Activated CD8-positive, alpha-beta memory T cell treated with anti-CD3 and anti-CD28 coated beads, Interleukin-2, amount 10 ng/mL, durations not matched to agents 7 days and 5 days (primary cell): ENCODE measurements at regions not wholly inside any gene's neighbourhood (a gene's known extent, or its start where the extent isn't known, plus 50 kb on each side); places are given as distances from the start of the nearest gene placed in this dataset.

Source experiments
- ATAC-seq: fragments of 150-1000 bp; cut with Tn5 transposase; one replicate; pipeline ENCODE4 v1.10.0; 2021; ENCODE audit warnings: moderate library complexity
- CTCF ChIA-PET: fragments of 350-600 bp; sonication (Branson Sonifier 250); formaldehyde crosslinking; loops from one replicate; lab custom pipeline; 2021; ENCODE audit warnings: antibody characterized with exemption; lab: Charles Lee
- DNase-seq: peaks from one replicate; pipeline ENCODE4 v3.0.0-alpha.2; 2020
- H3K27ac Mint-ChIP-seq: one replicate; pipeline ENCODE4 v1.8.0; 2021; ENCODE audit warnings: mild to moderate bottlenecking, mixed read lengths
- H3K27me3 Mint-ChIP-seq: one replicate; pipeline ENCODE4 v1.8.0; 2021; ENCODE audit warnings: mixed read lengths
- H3K36me3 Mint-ChIP-seq: one replicate; pipeline ENCODE4 v1.8.0; 2021; ENCODE audit warnings: mild to moderate bottlenecking, mixed read lengths
- H3K4me1 Mint-ChIP-seq: one replicate; pipeline ENCODE4 v1.8.0; 2021; ENCODE audit warnings: mixed read lengths
- H3K4me3 Mint-ChIP-seq: one replicate; pipeline ENCODE4 v1.8.0; 2021; ENCODE audit warnings: mild to moderate bottlenecking, moderate library complexity, mixed read lengths
- H3K9me3 Mint-ChIP-seq: one replicate; pipeline ENCODE4 v1.8.0; 2022; ENCODE audit warnings: low read depth, mixed read lengths

- H3K27ac Mint-ChIP-seq = no peak overlapping the region
Measured at GRCh38 chr18:78146136-78147085, 833.2 kb upstream of the SALL3 start.

DNA sequence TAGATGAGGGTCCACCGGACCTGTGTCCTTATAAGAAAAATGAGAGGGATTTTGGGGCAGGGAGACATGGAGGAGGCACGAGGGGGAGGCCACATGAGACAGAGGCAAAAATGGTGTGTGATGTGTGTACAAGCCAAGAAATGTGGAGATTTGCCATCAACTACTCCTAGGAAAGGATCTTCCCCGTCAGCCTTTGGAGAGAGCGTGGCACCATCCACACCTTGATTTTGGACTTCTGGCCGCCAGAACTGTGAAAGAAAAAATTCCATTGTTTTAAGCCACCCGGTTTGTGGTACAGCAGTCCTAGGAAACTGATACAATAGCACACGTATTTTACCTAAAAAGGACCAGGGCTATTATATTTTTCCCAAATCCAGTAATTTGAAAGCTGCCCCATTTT lies 829.0 kb upstream of the SALL3 start:
- H3K36me3 Mint-ChIP-seq = no peaks in the 10 kb centered on the region
- no peak for DNase-seq
- ATAC-seq = no peak
- H3K9me3 Mint-ChIP-seq = peaks cover 2% of the 10 kb centered on the region
- no peak overlapping the region for H3K27ac Mint-ChIP-seq
- H3K4me1 Mint-ChIP-seq = no peaks in the 10 kb centered on the region
- CTCF ChIA-PET = no interaction called here
- no peaks in the 10 kb centered on the region for H3K27me3 Mint-ChIP-seq
- no peak overlapping the region for H3K4me3 Mint-ChIP-seq

More at GRCh38 chr18:78146136-78147085, 833.2 kb upstream of the SALL3 start:
- Mint-ChIP-seq H3K4me3 (no peak overlapping the region), H3K36me3 (no peaks in the 10 kb centered on the region), H3K9me3 (peaks cover 2% of the 10 kb centered on the region), H3K27me3 (no peaks in the 10 kb centered on the region), H3K4me1 (no peaks in the 10 kb centered on the region)
- ATAC-seq = no peak
- no peak for DNase-seq
- CTCF ChIA-PET = no interaction called here

- CTCF ChIA-PET = no interaction called here
- no peaks in the 10 kb centered on the region for H3K36me3 Mint-ChIP-seq
- no peaks in the 10 kb centered on the region for H3K27me3 Mint-ChIP-seq
- no peak for ATAC-seq
- no peak for DNase-seq
- H3K27ac Mint-ChIP-seq = no peak overlapping the region
- no peaks in the 10 kb centered on the region for H3K4me1 Mint-ChIP-seq
- peaks cover 2% of the 10 kb centered on the region for H3K9me3 Mint-ChIP-seq
- H3K4me3 Mint-ChIP-seq = no peak overlapping the region
Measured at GRCh38 chr18:78151234-78151633, 828.4 kb upstream of the SALL3 start.

GRCh38 chr18:78151948-78152725 lies 827.5 kb upstream of the SALL3 start:
- no peaks in the 10 kb centered on the region for H3K36me3 Mint-ChIP-seq
- no peak for DNase-seq
- CTCF ChIA-PET = no interaction called here
- no peak for ATAC-seq
- no peak overlapping the region for H3K4me3 Mint-ChIP-seq
- H3K27ac Mint-ChIP-seq = no peak overlapping the region
- no peaks in the 10 kb centered on the region for H3K27me3 Mint-ChIP-seq
- H3K9me3 Mint-ChIP-seq = no peaks in the 10 kb centered on the region
- H3K4me1 Mint-ChIP-seq = no peaks in the 10 kb centered on the region

DNA sequence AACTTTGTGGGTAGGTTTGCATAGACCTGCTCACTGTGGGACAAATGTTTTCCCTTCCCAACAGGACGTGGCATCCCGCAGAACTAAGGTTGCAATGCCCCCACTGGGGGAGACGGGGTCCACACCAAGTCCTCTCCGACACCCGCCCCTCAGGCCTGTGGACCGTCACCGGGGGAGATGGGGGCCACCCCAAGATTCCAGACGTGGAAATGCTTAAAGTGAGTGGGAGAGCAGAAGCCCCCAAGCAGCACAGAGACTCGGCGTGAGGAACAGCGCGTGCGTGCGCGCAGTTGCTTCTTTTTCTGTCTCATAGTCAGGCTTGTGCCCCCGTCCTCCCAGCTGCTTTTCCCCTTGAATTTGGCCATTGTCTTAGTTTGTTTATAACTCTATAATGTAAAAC lies 826.3 kb upstream of the SALL3 start:
- Mint-ChIP-seq H3K36me3 (no peaks in the 10 kb centered on the region), H3K4me3 (no peak overlapping the region), H3K9me3 (no peaks in the 10 kb centered on the region), H3K4me1 (no peaks in the 10 kb centered on the region), H3K27me3 (no peaks in the 10 kb centered on the region), H3K27ac (no peak overlapping the region)
- CTCF ChIA-PET = no interaction called here
- DNase-seq = no peak
- ATAC-seq = no peak

- H3K4me3 Mint-ChIP-seq = no peak overlapping the region
- no peak for ATAC-seq
- DNase-seq = no peak
- H3K4me1 Mint-ChIP-seq = no peaks in the 10 kb centered on the region
- H3K36me3 Mint-ChIP-seq = no peaks in the 10 kb centered on the region
- H3K27ac Mint-ChIP-seq = no peak overlapping the region
- H3K9me3 Mint-ChIP-seq = no peaks in the 10 kb centered on the region
- H3K27me3 Mint-ChIP-seq = no peaks in the 10 kb centered on the region
- CTCF ChIA-PET = no interaction called here
Measured at GRCh38 chr18:78154444-78154843, 825.2 kb upstream of the SALL3 start.

DNA sequence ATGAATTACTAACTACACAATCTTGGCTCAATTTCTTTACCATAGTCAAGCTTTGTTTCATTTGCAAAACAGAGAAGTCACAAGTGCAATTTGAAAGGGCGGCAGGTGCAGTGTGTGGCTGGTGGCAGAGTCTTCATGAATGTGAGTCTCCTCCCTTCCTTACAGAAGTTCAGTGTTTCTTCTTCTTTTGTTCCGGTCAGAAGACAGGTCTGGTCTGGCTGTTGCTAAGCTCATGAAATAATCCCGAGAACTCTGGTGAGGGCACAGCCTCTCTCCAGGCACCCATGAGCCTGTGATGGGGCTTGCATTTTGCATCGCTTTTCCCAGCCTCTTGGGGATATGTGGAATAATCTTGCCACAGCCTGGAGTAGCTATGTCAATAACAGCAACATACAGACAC lies 824.8 kb upstream of the SALL3 start:
- no peaks in the 10 kb centered on the region for H3K4me1 Mint-ChIP-seq
- H3K9me3 Mint-ChIP-seq = no peaks in the 10 kb centered on the region
- no peak overlapping the region for H3K27ac Mint-ChIP-seq
- H3K4me3 Mint-ChIP-seq = no peak overlapping the region
- CTCF ChIA-PET = no interaction called here
- H3K36me3 Mint-ChIP-seq = no peaks in the 10 kb centered on the region
- no peak for DNase-seq
- no peaks in the 10 kb centered on the region for H3K27me3 Mint-ChIP-seq
- ATAC-seq = no peak

- CTCF ChIA-PET = no interaction called here
- Mint-ChIP-seq H3K27ac (no peak overlapping the region), H3K4me1 (no peaks in the 10 kb centered on the region), H3K27me3 (no peaks in the 10 kb centered on the region), H3K4me3 (no peak overlapping the region), H3K9me3 (no peaks in the 10 kb centered on the region), H3K36me3 (no peaks in the 10 kb centered on the region)
- ATAC-seq (no peak), DNase-seq (no peak)
Measured at GRCh38 chr18:78156466-78156865, 823.2 kb upstream of the SALL3 start.

DNA sequence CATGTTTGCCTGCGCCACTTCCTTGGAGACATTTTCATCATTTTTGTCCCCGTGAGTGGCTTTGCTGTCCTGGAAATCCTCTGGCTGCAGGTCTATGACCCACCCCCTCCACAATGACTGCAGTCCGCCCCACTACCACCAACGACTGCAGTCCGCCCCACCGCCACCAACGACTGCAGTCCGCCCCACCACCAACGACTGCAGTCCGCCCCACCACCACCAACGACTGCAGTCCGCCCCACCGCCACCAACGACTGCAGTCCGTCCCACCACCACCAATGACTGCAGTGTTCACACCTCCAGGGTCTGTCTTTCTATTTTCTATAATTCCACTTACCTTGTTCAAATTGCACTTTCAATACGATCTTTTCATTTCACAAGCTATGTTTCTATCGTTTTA lies 820.7 kb upstream of the SALL3 start:
- H3K27ac Mint-ChIP-seq = no peak overlapping the region

GRCh38 chr18:78159397-78159796 lies 820.2 kb upstream of the SALL3 start:
- Mint-ChIP-seq H3K27ac (no peak overlapping the region), H3K4me1 (no peaks in the 10 kb centered on the region), H3K36me3 (no peaks in the 10 kb centered on the region), H3K9me3 (no peaks in the 10 kb centered on the region), H3K4me3 (no peak overlapping the region), H3K27me3 (no peaks in the 10 kb centered on the region)
- CTCF ChIA-PET = no interaction called here
- no peak for DNase-seq
- ATAC-seq = no peak

More for the DNA sequence above, 820.7 kb upstream of the SALL3 start:
- no peaks in the 10 kb centered on the region for H3K36me3 Mint-ChIP-seq
- H3K4me1 Mint-ChIP-seq = no peaks in the 10 kb centered on the region
- H3K4me3 Mint-ChIP-seq = no peak overlapping the region
- ATAC-seq (no peak), DNase-seq (no peak)
- no peaks in the 10 kb centered on the region for H3K27me3 Mint-ChIP-seq
- H3K9me3 Mint-ChIP-seq = no peaks in the 10 kb centered on the region
- CTCF ChIA-PET = no interaction called here

DNA sequence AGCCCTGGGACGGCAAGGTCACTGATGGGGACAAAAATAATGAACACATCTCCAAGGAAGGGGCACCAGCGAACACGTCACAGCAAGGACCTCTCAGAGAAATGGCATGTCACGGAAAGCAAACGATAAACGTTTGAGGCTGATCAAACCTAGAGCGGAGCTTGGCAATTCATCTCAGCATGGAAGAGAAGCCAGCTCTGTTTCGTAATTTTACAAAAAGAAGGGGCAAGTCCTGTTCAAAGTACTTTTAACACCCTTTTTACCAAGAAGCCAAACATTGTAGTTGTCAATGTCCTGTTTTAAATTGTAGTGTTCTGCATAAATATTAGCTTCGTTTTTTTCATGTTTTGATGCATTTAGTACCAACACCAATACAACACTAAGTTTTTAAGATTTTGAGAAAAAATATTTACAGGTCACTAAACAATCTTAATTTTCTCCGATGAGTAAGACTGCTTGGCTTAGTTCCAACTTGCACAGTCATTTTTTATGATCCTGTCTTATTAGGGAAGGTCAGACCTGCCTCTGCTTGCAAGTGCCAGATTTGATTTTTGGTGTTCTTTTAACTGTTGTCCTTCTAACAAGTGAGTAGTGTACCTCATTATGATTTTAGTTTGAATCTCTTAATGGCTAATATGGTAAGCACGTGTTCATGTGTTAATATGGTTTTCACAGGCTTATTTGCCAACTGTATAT lies 818.5 kb upstream of the SALL3 start:
- Mint-ChIP-seq H3K4me3 (no peak overlapping the region), H3K4me1 (no peaks in the 10 kb centered on the region), H3K36me3 (no peaks in the 10 kb centered on the region), H3K27me3 (no peaks in the 10 kb centered on the region), H3K27ac (no peak overlapping the region), H3K9me3 (no peaks in the 10 kb centered on the region)
- ATAC-seq (no peak), DNase-seq (no peak)
- CTCF ChIA-PET = no interaction called here

GRCh38 chr18:78165525-78165924 lies 814.1 kb upstream of the SALL3 start:
- H3K4me3 Mint-ChIP-seq = no peak overlapping the region
- ATAC-seq (no peak), DNase-seq (no peak)
- no peaks in the 10 kb centered on the region for H3K9me3 Mint-ChIP-seq
- H3K4me1 Mint-ChIP-seq = no peaks in the 10 kb centered on the region
- CTCF ChIA-PET = no interaction called here
- no peaks in the 10 kb centered on the region for H3K36me3 Mint-ChIP-seq
- H3K27ac Mint-ChIP-seq = no peak overlapping the region
- no peaks in the 10 kb centered on the region for H3K27me3 Mint-ChIP-seq

DNA sequence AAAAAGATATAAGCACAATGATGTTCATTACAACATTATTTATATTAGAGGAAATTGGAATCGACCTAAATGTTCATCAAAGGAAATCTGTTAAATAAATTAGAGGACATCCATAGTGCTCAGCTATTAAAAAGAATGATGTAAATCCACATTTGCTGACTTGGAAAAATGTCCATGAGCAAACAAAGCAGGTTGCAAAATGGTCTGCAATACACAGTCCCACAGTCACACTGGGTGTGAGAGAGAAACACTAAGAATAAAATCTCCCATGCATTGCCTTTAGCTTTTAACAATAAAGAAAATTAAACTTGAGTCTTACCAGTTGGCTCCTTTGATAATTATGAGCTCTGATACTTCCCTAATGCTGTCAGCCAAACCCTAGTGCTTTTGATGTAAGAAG lies 811.1 kb upstream of the SALL3 start:
- Mint-ChIP-seq H3K36me3 (no peaks in the 10 kb centered on the region), H3K4me3 (no peak overlapping the region), H3K4me1 (no peaks in the 10 kb centered on the region), H3K9me3 (no peaks in the 10 kb centered on the region), H3K27me3 (no peaks in the 10 kb centered on the region), H3K27ac (no peak overlapping the region)
- CTCF ChIA-PET = no interaction called here
- no peak for DNase-seq
- ATAC-seq = no peak
